MCF 10A (cell line): ENCODE measurements at regions not wholly inside any gene's neighbourhood (a gene's known extent, or its start where the extent isn't known, plus 50 kb on each side); places are given as distances from the start of the nearest gene placed in this dataset.

Experiments
- BruUV-seq: library from RNA; stranded (reverse); fragments of 400-500 nt; replicated peaks from 2 replicates; lab custom pipeline; 2021; lab: Mats Ljungman, UMichigan
- CTCF ChIA-PET: fragments of 300-600 bp; sonication (Branson Sonifier 250); formaldehyde crosslinking; extraction: SDS; loops from one replicate; lab custom pipeline; 2021; ENCODE audit warnings: antibody characterized with exemption, inconsistent platforms; lab: Yijun Ruan, JAX
- POLR2A ChIA-PET: fragments of 300-600, 350-650 bp; sonication (Branson Sonifier 250); formaldehyde crosslinking; extraction: SDS; loops from one replicate; lab custom pipeline; 2020; ENCODE audit warnings: antibody characterized with exemption, inconsistent platforms; lab: Yijun Ruan, JAX
- DNase-seq: peaks from one replicate; pipeline ENCODE4 v3.0.0-alpha.2; 2018; ENCODE audit not compliant: unreplicated experiment
- H3K27ac Mint-ChIP-seq: one replicate; pipeline ENCODE4 v1.8.0; 2022; ENCODE audit warnings: mild to moderate bottlenecking, low read depth, mixed read lengths; ENCODE audit not compliant: unreplicated experiment
- H3K27me3 Mint-ChIP-seq: one replicate; pipeline ENCODE4 v1.8.0; 2022; ENCODE audit warnings: mixed read lengths; ENCODE audit not compliant: insufficient read depth, unreplicated experiment
- H3K36me3 Mint-ChIP-seq: one replicate; pipeline ENCODE4 v1.8.0; 2022; ENCODE audit warnings: mild to moderate bottlenecking, moderate library complexity, mixed read lengths; ENCODE audit not compliant: insufficient read depth, unreplicated experiment
- H3K4me1 Mint-ChIP-seq: one replicate; pipeline ENCODE4 v1.8.0; 2022; ENCODE audit warnings: mixed read lengths; ENCODE audit not compliant: insufficient read depth, unreplicated experiment
- H3K4me3 Mint-ChIP-seq: one replicate; pipeline ENCODE4 v1.8.0; 2022; ENCODE audit warnings: mild to moderate bottlenecking, moderate library complexity, mixed read lengths; ENCODE audit not compliant: unreplicated experiment
- H3K9me3 Mint-ChIP-seq: one replicate; pipeline ENCODE4 v1.8.0; 2022; ENCODE audit warnings: mixed read lengths; ENCODE audit not compliant: unreplicated experiment
- intact Hi-C: fragments of 100-400 bp; cut with micrococcal nuclease; formaldehyde crosslinking; loops from 2 replicates; pipeline ENCODE4 v1.14.1; 2022
- TF ChIP-seq, protein P1 (sequence below): fragments of 200-600 bp; IDR thresholded peaks from one replicate; pipeline ENCODE4 v1.8.0; 2022; ENCODE audit warnings: antibody characterized with exemption, mild to moderate bottlenecking; ENCODE audit not compliant: unreplicated experiment

DNA sequence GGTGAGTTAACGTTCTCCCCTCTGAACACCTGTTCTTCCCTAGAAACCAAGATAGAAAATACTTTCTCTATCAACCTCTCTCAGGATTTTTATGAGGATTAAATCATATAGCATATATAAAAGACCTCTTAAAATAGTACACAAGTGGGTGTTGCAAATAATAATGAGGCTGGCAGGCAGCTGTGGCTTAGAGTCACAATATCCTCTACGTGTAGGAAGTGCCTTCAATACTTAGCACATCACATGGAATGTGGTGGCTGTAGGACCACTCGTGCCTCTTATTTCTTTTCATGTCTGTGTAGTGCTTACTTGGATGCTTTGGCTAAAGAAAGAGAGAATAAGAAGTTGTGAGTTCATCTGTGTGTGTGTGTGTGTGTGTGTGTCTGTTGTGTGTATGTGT, 96.3 kb downstream of the PRLHR start:
- TF ChIP-seq, protein P1, sequence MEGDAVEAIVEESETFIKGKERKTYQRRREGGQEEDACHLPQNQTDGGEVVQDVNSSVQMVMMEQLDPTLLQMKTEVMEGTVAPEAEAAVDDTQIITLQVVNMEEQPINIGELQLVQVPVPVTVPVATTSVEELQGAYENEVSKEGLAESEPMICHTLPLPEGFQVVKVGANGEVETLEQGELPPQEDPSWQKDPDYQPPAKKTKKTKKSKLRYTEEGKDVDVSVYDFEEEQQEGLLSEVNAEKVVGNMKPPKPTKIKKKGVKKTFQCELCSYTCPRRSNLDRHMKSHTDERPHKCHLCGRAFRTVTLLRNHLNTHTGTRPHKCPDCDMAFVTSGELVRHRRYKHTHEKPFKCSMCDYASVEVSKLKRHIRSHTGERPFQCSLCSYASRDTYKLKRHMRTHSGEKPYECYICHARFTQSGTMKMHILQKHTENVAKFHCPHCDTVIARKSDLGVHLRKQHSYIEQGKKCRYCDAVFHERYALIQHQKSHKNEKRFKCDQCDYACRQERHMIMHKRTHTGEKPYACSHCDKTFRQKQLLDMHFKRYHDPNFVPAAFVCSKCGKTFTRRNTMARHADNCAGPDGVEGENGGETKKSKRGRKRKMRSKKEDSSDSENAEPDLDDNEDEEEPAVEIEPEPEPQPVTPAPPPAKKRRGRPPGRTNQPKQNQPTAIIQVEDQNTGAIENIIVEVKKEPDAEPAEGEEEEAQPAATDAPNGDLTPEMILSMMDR, result no peak
- H3K36me3 Mint-ChIP-seq, result no peaks in the 10 kb centered on the region
- intact Hi-C loops, result no loop called here

DNA sequence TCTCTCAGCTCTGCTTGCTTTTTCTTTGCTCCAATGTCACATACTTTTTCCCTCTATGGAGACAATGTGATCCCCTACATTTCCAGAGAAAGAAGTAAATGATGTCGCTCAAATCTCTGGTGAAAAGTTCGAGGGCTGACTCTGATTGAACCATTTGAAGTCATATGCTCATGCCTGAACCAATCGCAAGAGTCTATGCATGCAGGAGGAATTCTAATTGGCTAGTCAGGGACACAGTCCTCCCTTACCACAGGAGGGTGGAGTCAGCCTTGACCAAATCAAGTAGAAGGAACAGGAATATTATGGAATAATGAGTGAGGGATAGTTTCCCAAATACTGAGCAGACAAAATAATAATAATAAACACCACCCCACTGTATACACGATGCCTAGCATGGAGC, 96.8 kb downstream of the PRLHR start:
- TF ChIP-seq, protein P1, result no peak
- H3K27ac Mint-ChIP-seq, result no peak overlapping the region
- intact Hi-C loops, result no loop called here
- no peak for DNase-seq
- H3K4me3 Mint-ChIP-seq, result no peak overlapping the region
- H3K4me1 Mint-ChIP-seq, result peaks cover 34% of the 10 kb centered on the region
- H3K9me3 Mint-ChIP-seq, result peaks cover 4% of the 10 kb centered on the region
- POLR2A ChIA-PET, result interaction anchor here (0.6 to 0.7 kb wide), 2 partner anchors 24 to 34 kb away, joined by 3 read pairs; no protein-coding TSS in a partner anchor
- CTCF ChIA-PET, result interaction anchor here (2.8 kb wide), 1 partner anchor 45 kb away, joined by 15 read pairs; no protein-coding TSS in a partner anchor
- no peaks in the 10 kb centered on the region for H3K27me3 Mint-ChIP-seq
- no peaks in the 10 kb centered on the region for H3K36me3 Mint-ChIP-seq
- BruUV-seq, result no TSS peak

More for the DNA sequence above, 96.3 kb downstream of the PRLHR start:
- Mint-ChIP-seq H3K4me1 (peaks cover 40% of the 10 kb centered on the region), H3K4me3 (no peak overlapping the region), H3K9me3 (peaks cover 4% of the 10 kb centered on the region), H3K27ac (no peak overlapping the region), H3K27me3 (no peaks in the 10 kb centered on the region)
- BruUV-seq, result no TSS peak
- no peak for DNase-seq
- CTCF ChIA-PET, result interaction anchor here (1.5 to 2.8 kb wide), 2 partner anchors 40 to 45 kb away, joined by 8 to 15 read pairs; no protein-coding TSS in a partner anchor
- POLR2A ChIA-PET, result interaction anchor here (1.3 kb wide), 1 partner anchor 8 kb away, joined by 3 read pairs; no protein-coding TSS in a partner anchor

DNA sequence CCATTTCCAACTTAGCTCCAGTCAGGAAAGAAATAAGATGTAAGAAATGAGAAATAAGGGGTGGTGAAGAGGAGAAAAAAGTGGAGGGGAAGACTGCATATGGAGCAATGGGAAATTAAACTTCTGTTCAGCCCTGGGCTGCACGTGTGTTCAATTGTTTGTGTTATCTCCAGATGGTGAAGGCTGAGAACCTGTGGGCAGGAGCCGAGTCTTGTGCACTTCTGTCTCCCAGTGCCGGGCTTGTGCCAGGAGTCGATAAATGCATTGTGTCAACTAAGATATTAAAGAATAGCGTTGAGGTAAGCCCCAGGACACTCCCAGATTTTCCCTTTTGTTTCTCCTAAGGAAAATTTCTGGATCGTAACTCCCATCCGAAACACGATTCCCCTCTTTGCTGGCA, 98.2 kb downstream of the PRLHR start:
- ChIA-PET CTCF (interaction anchor here (3.0 kb wide), 1 partner anchor 38 kb away, joined by 15 read pairs; no protein-coding TSS in a partner anchor), POLR2A (no interaction called here)
- no peaks in the 10 kb centered on the region for H3K27me3 Mint-ChIP-seq
- peaks cover 20% of the 10 kb centered on the region for H3K4me1 Mint-ChIP-seq
- peaks cover 4% of the 10 kb centered on the region for H3K9me3 Mint-ChIP-seq
- no peak overlapping the region for H3K4me3 Mint-ChIP-seq
- intact Hi-C loops, result no loop called here
- no peak for DNase-seq
- H3K36me3 Mint-ChIP-seq, result no peaks in the 10 kb centered on the region
- TF ChIP-seq, protein P1, result no peak
- no TSS peak for BruUV-seq
- no peak overlapping the region for H3K27ac Mint-ChIP-seq

DNA sequence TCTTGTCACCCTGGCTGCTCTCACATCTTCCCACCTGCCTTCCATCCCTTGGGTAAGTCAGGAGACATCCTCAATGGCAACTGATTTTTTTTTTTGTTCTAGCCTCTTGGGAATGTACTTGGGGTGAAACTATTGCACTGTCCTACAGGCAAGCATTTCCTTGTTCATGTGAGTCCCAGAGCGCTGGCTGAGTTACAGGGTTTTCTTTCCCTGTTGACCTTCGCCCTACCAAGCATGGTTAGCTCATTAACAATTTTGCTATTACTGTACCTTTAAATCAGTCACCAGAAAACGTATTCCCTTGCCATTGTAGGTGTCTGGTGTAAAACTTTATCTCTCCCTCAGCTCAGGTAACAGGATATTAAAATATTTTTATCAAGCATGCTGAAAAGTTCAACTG, 98.9 kb downstream of the PRLHR start:
- no peaks in the 10 kb centered on the region for H3K36me3 Mint-ChIP-seq
- POLR2A ChIA-PET, result interaction anchor here (0.6 kb wide), 1 partner anchor 65 kb away, joined by 4 read pairs; no protein-coding TSS in a partner anchor
- peaks cover 4% of the 10 kb centered on the region for H3K9me3 Mint-ChIP-seq
- TF ChIP-seq, protein P1, result no peak
- BruUV-seq, result no TSS peak
- H3K27ac Mint-ChIP-seq, result no peak overlapping the region
- no peak overlapping the region for H3K4me3 Mint-ChIP-seq
- CTCF ChIA-PET, result interaction anchor here (3.0 kb wide), 1 partner anchor 37 kb away, joined by 15 read pairs; no protein-coding TSS in a partner anchor
- H3K4me1 Mint-ChIP-seq, result peaks cover 13% of the 10 kb centered on the region
- DNase-seq, result no peak
- H3K27me3 Mint-ChIP-seq, result no peaks in the 10 kb centered on the region
- intact Hi-C loops, result no loop called here
